Osteocyte (in vitro differentiated cells): ENCODE measurements at regions not wholly inside any gene's neighbourhood (a gene's known extent, or its start where the extent isn't known, plus 50 kb on each side); places are given as distances from the start of the nearest gene placed in this dataset.

Experiments used
- DNase-seq: peaks from one replicate; pipeline ENCODE4 v3.0.0; 2021; ENCODE audit warnings: mixed read lengths; ENCODE audit not compliant: unreplicated experiment; ENCODE audit errors: extremely low spot score
- H3K27ac Mint-ChIP-seq: one replicate; pipeline ENCODE4 v1.8.0; 2021; ENCODE audit warnings: mild to moderate bottlenecking, mixed read lengths; ENCODE audit not compliant: unreplicated experiment
- H3K27me3 Mint-ChIP-seq: one replicate; pipeline ENCODE4 v1.8.0; 2021; ENCODE audit warnings: mixed read lengths; ENCODE audit not compliant: unreplicated experiment
- H3K36me3 Mint-ChIP-seq: one replicate; pipeline ENCODE4 v1.8.0; 2021; ENCODE audit warnings: mixed read lengths; ENCODE audit not compliant: unreplicated experiment
- H3K4me1 Mint-ChIP-seq: one replicate; pipeline ENCODE4 v1.8.0; 2021; ENCODE audit warnings: mixed read lengths; ENCODE audit not compliant: unreplicated experiment
- H3K4me3 Mint-ChIP-seq: one replicate; pipeline ENCODE4 v1.8.0; 2021; ENCODE audit warnings: mild to moderate bottlenecking, moderate library complexity, mixed read lengths; ENCODE audit not compliant: unreplicated experiment
- H3K9me3 Mint-ChIP-seq: one replicate; pipeline ENCODE4 v1.8.0; 2021; ENCODE audit warnings: mixed read lengths; ENCODE audit not compliant: unreplicated experiment
- CTCF ChIP-seq: fragments of 200-600 bp; sonication (generic); IDR thresholded peaks from 2 replicates; pipeline ENCODE4 v1.5.0; 2021; ENCODE audit warnings: antibody characterized with exemption, mild to moderate bottlenecking, moderate library complexity

GRCh38 chr11:104803776-104804175 is 94.5 kb downstream of the CASP12 start:
- no peak for TF ChIP-seq CTCF
- Mint-ChIP-seq H3K9me3 (no peaks in the 10 kb centered on the region), H3K4me1 (peaks cover 1% of the 10 kb centered on the region), H3K27me3 (no peaks in the 10 kb centered on the region), H3K36me3 (no peaks in the 10 kb centered on the region), H3K27ac (no peak overlapping the region), H3K4me3 (no peak overlapping the region)
- DNase-seq, result no peak

GRCh38 chr11:104799251-104799650 is 99.0 kb downstream of the CASP12 start:
- peaks cover 1% of the 10 kb centered on the region for H3K4me1 Mint-ChIP-seq
- DNase-seq, result no peak
- H3K27ac Mint-ChIP-seq, result no peak overlapping the region
- peaks cover 4% of the 10 kb centered on the region for H3K9me3 Mint-ChIP-seq
- no peak for TF ChIP-seq CTCF
- no peaks in the 10 kb centered on the region for H3K36me3 Mint-ChIP-seq
- H3K4me3 Mint-ChIP-seq, result no peak overlapping the region
- no peaks in the 10 kb centered on the region for H3K27me3 Mint-ChIP-seq

- peaks cover 1% of the 10 kb centered on the region for H3K4me1 Mint-ChIP-seq
- peaks cover 4% of the 10 kb centered on the region for H3K9me3 Mint-ChIP-seq
- H3K4me3 Mint-ChIP-seq, result no peak overlapping the region
- H3K36me3 Mint-ChIP-seq, result no peaks in the 10 kb centered on the region
- DNase-seq, result no peak
- TF ChIP-seq CTCF, result no peak
- H3K27me3 Mint-ChIP-seq, result no peaks in the 10 kb centered on the region
- H3K27ac Mint-ChIP-seq, result no peak overlapping the region
Observed at GRCh38 chr11:104798789-104799188, 99.5 kb downstream of the CASP12 start.

GRCh38 chr11:104796301-104796700 is 102.0 kb downstream of the CASP12 start:
- H3K9me3 Mint-ChIP-seq, result peaks cover 4% of the 10 kb centered on the region

GRCh38 chr11:104795501-104796213 is 102.6 kb downstream of the CASP12 start:
- DNase-seq, result no peak
- Mint-ChIP-seq H3K36me3 (no peaks in the 10 kb centered on the region), H3K9me3 (peaks cover 4% of the 10 kb centered on the region), H3K4me1 (peaks cover 1% of the 10 kb centered on the region), H3K4me3 (no peak overlapping the region), H3K27ac (no peak overlapping the region), H3K27me3 (no peaks in the 10 kb centered on the region)
- TF ChIP-seq CTCF, result no peak

More at GRCh38 chr11:104796301-104796700, 102.0 kb downstream of the CASP12 start:
- TF ChIP-seq CTCF, result no peak
- H3K27me3 Mint-ChIP-seq, result no peaks in the 10 kb centered on the region
- DNase-seq, result no peak
- H3K36me3 Mint-ChIP-seq, result no peaks in the 10 kb centered on the region
- H3K4me1 Mint-ChIP-seq, result peaks cover 1% of the 10 kb centered on the region
- no peak overlapping the region for H3K4me3 Mint-ChIP-seq
- H3K27ac Mint-ChIP-seq, result no peak overlapping the region
